ENCODE measurements at regions not wholly inside any gene's neighbourhood (a gene's known extent, or its start where the extent isn't known, plus 50 kb on each side); places are given as distances from the start of the nearest gene placed in this dataset.

DNA sequence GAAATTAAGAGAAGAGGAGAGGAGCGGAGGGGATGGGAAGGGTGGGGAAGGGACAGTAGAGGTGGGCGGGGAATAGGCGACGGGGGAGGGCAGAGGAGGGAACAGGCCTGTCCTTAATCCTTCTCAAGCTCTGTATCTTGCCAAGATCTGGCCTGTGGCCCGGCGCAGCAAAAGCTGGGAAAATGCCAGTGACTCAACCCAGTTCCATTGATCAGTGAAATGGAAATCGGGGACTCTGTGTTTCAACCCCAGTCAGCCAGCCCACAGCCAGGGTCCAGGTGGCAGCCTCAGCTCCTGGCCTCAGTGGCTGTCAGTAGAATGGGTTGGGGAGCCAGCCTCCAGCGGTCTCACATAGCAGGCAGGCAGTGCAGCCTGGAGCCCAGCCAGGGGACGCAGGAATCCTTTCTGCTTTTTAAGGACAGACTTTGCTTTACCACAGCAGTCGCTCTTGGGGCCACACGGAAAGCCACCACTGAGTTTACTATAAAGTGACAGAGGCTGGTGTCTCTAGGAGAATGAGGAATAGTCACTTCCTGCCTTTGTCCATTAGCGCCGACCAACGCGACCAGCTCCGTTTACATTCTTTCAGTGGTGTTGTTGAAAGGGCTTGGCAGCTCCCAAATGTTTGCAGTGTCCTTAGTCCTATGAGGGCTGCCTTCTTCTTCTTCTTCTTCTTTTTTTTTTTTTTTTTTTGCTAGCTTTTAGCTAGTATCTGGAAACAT, 128.0 kb downstream of the RIN2 start:
- H3K4me3 ChIP-seq (replicated peaks in 1 of 4; ENCODE audit: control extremely low read depth in 1 of 4, insufficient read depth in 1 of 4, low read depth in 3 of 4, low read length in 4 of 4): peak overlapping the region in 3 of 4 experiments; percentile 9 to 36 (median 32)

DNA sequence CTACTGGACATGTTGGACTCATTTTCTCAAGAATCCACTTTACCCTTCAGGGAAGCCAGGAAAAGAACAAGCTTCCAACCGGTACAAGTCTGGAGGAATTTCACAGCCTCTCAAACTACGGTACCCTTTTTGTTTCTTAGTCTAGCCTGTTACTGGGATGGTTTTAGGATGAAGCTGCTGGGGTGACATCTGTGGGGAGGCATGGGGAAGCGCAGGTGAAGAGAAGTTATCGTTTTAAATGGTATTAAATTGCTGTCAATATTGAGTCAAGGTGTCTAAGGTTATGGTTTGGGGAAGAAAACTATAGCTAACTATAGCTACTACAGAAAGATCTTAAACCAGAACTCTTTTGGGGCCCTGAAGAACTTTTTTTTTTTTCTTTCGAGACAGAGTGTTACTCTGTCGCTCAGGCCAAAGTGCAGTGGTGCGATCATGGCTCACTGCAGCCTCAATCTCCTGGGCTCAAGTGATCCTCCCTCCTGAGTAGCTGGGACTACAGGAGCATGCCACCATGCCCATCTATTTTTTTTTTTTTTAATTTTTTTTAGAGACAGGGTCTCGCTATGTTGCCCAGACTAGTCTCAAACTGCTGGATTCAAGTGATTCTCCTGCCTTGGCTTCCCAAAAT, 128.7 kb downstream of the RIN2 start:
- Histone ChIP-seq H3K27me3 (ENCODE audit: control insufficient read depth, insufficient read depth, low read length) (no peaks in the 10 kb centered on the region), H3K4me1 (ENCODE audit: control insufficient read depth, extremely low read depth, insufficient read depth, low read length) (peaks cover 26% of the 10 kb centered on the region), H3K9ac (ENCODE audit: insufficient read depth, low read length) (no peak overlapping the region), H4K20me1 (ENCODE audit: control insufficient read depth, extremely low read depth, insufficient read depth, low read length) (no peaks in the 10 kb centered on the region), H3K4me3 (replicated peaks in 1 of 4; ENCODE audit: control extremely low read depth in 1 of 4, insufficient read depth in 1 of 4, low read depth in 3 of 4, low read length in 4 of 4) (peak overlapping the region in 2 of 4 experiments; percentile 9 to 32), H3K4me2 (ENCODE audit: extremely low read depth, insufficient read depth, low read length) (peak overlapping the region; percentile 90), H3K9me3 (ENCODE audit: control insufficient read depth, insufficient read depth, low read depth, low read length) (no peaks in the 10 kb centered on the region), H3K27ac (ENCODE audit: insufficient read depth, low read length) (peak overlapping the region; percentile 84), H3K36me3 (ENCODE audit: control insufficient read depth, insufficient read depth, low read length) (no peaks in the 10 kb centered on the region), H2AFZ (ENCODE audit: low read length) (no peak overlapping the region), H3K79me2 (ENCODE audit: control insufficient read depth, insufficient read depth, low read length) (no peaks in the 10 kb centered on the region)
- peak in 1 of 2 donors; percentile 18 for DNase-seq (ENCODE audit: low read depth in 2 of 2)
- TF ChIP-seq, protein P1, sequence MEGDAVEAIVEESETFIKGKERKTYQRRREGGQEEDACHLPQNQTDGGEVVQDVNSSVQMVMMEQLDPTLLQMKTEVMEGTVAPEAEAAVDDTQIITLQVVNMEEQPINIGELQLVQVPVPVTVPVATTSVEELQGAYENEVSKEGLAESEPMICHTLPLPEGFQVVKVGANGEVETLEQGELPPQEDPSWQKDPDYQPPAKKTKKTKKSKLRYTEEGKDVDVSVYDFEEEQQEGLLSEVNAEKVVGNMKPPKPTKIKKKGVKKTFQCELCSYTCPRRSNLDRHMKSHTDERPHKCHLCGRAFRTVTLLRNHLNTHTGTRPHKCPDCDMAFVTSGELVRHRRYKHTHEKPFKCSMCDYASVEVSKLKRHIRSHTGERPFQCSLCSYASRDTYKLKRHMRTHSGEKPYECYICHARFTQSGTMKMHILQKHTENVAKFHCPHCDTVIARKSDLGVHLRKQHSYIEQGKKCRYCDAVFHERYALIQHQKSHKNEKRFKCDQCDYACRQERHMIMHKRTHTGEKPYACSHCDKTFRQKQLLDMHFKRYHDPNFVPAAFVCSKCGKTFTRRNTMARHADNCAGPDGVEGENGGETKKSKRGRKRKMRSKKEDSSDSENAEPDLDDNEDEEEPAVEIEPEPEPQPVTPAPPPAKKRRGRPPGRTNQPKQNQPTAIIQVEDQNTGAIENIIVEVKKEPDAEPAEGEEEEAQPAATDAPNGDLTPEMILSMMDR (conservative IDR thresholded peaks at IDR 0.05 in 1 of 2, IDR thresholded peaks at IDR 0.05 in 1 of 2; ENCODE audit: low read depth in 1 of 2, low read length in 2 of 2): peak in 1 of 2 donors; percentile 21
- TF ChIP-seq EZH2 (IDR thresholded peaks at IDR 0.05; ENCODE audit: low read length, missing control alignments): no peak

More for the DNA sequence above, 128.0 kb downstream of the RIN2 start:
- H4K20me1 ChIP-seq (ENCODE audit: control insufficient read depth, extremely low read depth, insufficient read depth, low read length): no peaks in the 10 kb centered on the region
- no peaks in the 10 kb centered on the region for H3K27me3 ChIP-seq (ENCODE audit: control insufficient read depth, insufficient read depth, low read length)
- H3K27ac ChIP-seq (ENCODE audit: insufficient read depth, low read length): peak overlapping the region; percentile 84
- H3K4me1 ChIP-seq (ENCODE audit: control insufficient read depth, extremely low read depth, insufficient read depth, low read length): peaks cover 26% of the 10 kb centered on the region
- H3K79me2 ChIP-seq (ENCODE audit: control insufficient read depth, insufficient read depth, low read length): no peaks in the 10 kb centered on the region
- H3K9me3 ChIP-seq (ENCODE audit: control insufficient read depth, insufficient read depth, low read depth, low read length): no peaks in the 10 kb centered on the region
- H2AFZ ChIP-seq (ENCODE audit: low read length): peak overlapping the region; percentile 26
- no peaks in the 10 kb centered on the region for H3K36me3 ChIP-seq (ENCODE audit: control insufficient read depth, insufficient read depth, low read length)
- DNase-seq (ENCODE audit: low read depth in 2 of 2): peak; percentile 52 to 63
- TF ChIP-seq EZH2 (IDR thresholded peaks at IDR 0.05; ENCODE audit: low read length, missing control alignments): no peak
- TF ChIP-seq, protein P1 (conservative IDR thresholded peaks at IDR 0.05 in 1 of 2, IDR thresholded peaks at IDR 0.05 in 1 of 2; ENCODE audit: low read depth in 1 of 2, low read length in 2 of 2): no peak
- H3K4me2 ChIP-seq (ENCODE audit: extremely low read depth, insufficient read depth, low read length): peak overlapping the region; percentile 90
- H3K9ac ChIP-seq (ENCODE audit: insufficient read depth, low read length): peak overlapping the region; percentile 32

DNA sequence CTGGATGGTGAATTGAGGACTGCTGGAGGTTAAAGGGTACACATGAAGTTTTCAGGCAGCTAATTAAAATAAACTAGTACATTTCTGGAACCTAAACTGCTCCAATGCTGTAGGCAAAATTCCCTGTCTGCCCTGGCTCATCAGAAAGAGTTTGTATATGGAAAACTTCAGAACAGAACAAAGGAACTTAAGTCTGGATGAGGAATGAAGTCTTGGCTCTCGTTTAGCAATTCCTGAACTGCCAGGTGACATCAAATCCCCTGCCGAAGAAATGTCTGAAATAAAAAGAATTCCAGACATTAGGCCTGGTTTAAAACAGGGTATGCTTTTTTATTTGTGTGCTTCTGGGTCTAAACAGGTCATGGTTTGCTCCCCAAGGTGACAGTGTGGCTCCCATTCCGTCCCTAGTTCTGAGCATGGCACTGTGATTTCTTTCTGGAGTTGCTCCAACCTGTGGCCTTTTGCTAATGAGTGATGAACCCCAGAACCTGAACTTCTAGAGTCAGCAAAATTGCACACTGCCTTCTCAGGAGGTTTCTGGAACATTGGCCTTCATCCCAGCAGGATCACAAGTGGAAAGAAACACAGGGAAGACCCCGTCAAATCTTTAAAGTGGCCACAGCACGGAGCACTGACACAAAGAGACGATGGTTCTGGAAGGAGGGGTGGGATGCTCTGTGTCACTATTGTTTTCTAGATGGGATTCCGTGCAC, 129.4 kb upstream of the NAA20 start:
- peak in 1 of 2 donors; percentile 68 for DNase-seq (ENCODE audit: low read depth in 2 of 2)
- H3K79me2 ChIP-seq (ENCODE audit: control insufficient read depth, insufficient read depth, low read length): no peaks in the 10 kb centered on the region
- H2AFZ ChIP-seq (ENCODE audit: low read length): no peak overlapping the region
- H3K9ac ChIP-seq (ENCODE audit: insufficient read depth, low read length): no peak overlapping the region
- TF ChIP-seq EZH2 (IDR thresholded peaks at IDR 0.05; ENCODE audit: low read length, missing control alignments): no peak
- TF ChIP-seq, protein P1 (conservative IDR thresholded peaks at IDR 0.05 in 1 of 2, IDR thresholded peaks at IDR 0.05 in 1 of 2; ENCODE audit: low read depth in 1 of 2, low read length in 2 of 2): no peak
- peak overlapping the region in 1 of 4 experiments; percentile 32 for H3K4me3 ChIP-seq (replicated peaks in 1 of 4; ENCODE audit: control extremely low read depth in 1 of 4, insufficient read depth in 1 of 4, low read depth in 3 of 4, low read length in 4 of 4)
- no peaks in the 10 kb centered on the region for H3K36me3 ChIP-seq (ENCODE audit: control insufficient read depth, insufficient read depth, low read length)
- peaks cover 26% of the 10 kb centered on the region for H3K4me1 ChIP-seq (ENCODE audit: control insufficient read depth, extremely low read depth, insufficient read depth, low read length)
- H3K27me3 ChIP-seq (ENCODE audit: control insufficient read depth, insufficient read depth, low read length): no peaks in the 10 kb centered on the region
- no peak overlapping the region for H3K27ac ChIP-seq (ENCODE audit: insufficient read depth, low read length)
- peak overlapping the region; percentile 17 for H3K4me2 ChIP-seq (ENCODE audit: extremely low read depth, insufficient read depth, low read length)
- H3K9me3 ChIP-seq (ENCODE audit: control insufficient read depth, insufficient read depth, low read depth, low read length): no peaks in the 10 kb centered on the region
- H4K20me1 ChIP-seq (ENCODE audit: control insufficient read depth, extremely low read depth, insufficient read depth, low read length): no peaks in the 10 kb centered on the region
